ENCODE measurements at regions not wholly inside any gene's neighbourhood (a gene's known extent, or its start where the extent isn't known, plus 50 kb on each side); places are given as distances from the start of the nearest gene placed in this dataset.

GRCh38 chr9:79447762-79448161, 124.0 kb upstream of the TLE4 start:
- no peak for TF ChIP-seq CTCF (IDR thresholded peaks at IDR 0.05; ENCODE audit: low read depth, low read length)
- TF ChIP-seq EZH2phosphoT487 (IDR thresholded peaks at IDR 0.05; ENCODE audit: low read depth), result no peak
